GM18526 (cell line): ENCODE measurements at regions not wholly inside any gene's neighbourhood (a gene's known extent, or its start where the extent isn't known, plus 50 kb on each side); places are given as distances from the start of the nearest gene placed in this dataset.

Experiments
- POLR2A ChIP-seq: IDR thresholded peaks from 3 replicates; pipeline ENCODE4 v1.6.1; 2011; ENCODE audit not compliant: insufficient read length; ENCODE audit errors: extremely low read depth

DNA sequence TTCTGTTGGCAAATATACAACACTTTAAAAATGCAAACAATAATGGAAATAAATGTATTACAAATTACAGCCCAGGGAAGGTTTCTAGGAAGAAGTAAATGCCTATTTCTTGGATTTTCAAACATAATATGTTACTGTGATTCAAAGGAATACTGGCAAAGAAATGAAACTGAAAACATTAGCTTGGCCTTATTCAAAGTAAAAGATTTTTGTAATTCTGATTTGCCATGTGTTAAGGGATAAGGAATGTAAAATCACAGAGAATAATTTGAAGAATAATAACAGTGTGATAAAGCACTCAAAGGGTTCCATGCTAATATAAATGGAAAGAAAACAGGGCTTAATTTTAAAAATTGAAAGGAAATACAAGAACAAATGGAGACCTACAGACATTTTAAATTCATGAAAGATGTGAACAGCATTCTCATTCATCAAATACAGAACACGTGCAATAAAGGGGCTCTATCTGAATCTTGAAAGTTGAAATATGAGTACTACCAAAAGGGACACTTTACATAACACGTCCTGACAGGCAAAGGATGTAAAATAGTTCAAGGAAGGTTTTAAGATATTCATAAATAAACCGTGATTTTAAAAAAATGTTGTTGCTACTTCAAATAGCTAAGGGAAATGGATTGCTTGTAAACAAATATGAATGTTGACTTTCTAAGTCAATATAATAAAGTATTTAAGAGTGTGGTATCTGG is 138.1 kb downstream of the RFPL4B start:
- TF ChIP-seq POLR2A, result no peak

DNA sequence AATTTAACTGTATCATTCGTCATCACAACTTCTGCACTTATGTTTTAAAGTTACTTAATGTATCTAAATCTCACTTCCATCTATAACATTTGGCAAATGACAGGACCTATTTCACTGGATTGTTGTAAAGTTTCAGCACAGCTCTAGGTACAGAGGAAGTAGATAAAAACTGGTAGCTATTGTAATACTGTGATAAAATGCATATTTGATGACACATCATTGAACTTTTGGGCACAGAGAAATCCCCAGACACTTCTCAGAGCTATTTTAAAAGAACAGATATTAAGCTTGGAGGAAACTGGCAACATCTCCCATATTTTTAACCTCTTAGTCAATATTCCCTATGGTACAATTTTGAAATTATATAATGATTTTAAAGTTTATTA is 138.7 kb downstream of the RFPL4B start:
- no peak for TF ChIP-seq POLR2A

DNA sequence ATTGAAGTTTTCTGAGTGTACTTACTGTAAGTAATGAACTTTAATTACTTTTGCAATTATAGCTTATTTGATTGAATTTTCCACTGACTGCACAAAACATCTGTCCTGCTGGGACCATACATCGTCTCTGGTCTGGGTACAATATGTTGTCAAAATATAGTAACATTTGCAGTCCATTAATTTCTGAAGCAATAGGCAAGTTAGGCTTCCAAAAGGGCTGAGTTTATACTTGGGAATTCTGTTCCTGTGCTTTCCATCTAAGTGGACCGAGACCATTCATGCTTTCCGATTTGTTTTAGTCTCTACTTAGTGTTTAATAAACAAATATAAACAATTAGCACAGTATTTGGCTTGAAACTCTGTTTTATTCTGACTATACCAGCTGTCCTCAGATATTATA is 139.3 kb downstream of the RFPL4B start:
- no peak for TF ChIP-seq POLR2A

GRCh38 chr6:112488238-112488637 is 141.1 kb downstream of the RFPL4B start:
- no peak for TF ChIP-seq POLR2A

DNA sequence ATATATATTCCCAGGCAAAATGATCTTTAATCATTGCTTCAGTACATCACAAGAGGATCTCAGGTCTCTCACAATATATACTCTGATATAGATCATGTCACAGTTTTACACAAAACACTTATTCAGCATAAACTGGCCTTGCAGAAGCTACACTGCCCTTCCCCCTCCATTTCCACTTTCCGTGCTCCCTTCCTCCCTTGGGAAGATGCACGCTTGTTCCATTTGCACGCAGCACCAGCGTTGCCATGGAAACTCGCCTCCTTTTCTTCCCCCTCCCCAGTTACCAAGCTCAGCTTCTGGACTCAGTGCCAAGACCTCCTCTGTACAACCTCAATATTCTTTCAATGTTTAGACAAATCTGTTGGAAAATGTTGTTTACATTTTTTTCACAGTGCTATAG is 154.6 kb downstream of the RFPL4B start:
- no peak for TF ChIP-seq POLR2A

- TF ChIP-seq POLR2A, result no peak
Observed at GRCh38 chr6:112502351-112503090, 155.4 kb downstream of the RFPL4B start.

DNA sequence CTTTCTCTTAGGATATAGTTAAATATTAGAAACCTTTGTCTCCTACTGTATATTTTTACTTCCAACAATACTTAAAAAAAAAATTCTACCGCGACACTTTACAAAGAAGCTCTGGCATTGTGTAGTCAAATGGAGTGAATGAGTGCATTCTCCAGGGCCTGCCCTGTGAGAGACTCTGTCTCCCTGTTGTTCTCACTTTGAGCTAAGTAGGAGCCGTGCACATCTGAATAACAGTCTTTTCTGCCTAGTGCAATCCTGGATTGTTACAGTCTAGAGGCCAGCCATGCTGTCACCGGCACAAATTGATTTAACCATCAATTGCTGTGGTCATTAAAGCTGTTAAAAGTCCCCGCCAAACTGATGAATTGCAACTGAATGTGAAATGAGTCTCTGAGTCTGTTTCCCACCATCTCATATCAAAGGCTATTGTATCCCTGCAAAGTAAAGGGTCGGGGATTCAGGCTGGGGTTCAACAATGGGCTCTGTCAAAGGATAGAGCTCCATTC is 156.0 kb downstream of the RFPL4B start:
- no peak for TF ChIP-seq POLR2A

DNA sequence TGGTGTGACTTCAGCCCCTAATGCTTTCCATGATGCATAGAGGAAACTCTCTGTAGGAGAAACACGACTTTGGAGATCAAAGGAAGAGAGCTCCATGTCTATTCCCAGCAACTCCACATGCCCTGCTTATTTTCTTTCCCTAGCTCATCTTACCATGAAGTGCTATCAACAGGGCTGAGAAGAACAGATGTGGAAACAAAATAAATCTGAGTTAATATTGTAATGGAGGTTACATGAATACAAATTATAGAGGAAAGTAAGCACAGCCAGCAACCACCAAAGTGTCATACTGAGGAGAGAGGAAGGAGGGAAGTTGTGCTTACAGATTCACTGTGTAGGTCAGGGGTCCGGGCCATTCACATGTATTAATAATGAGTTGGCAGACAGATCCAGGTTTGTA is 157.5 kb downstream of the RFPL4B start:
- TF ChIP-seq POLR2A, result no peak

DNA sequence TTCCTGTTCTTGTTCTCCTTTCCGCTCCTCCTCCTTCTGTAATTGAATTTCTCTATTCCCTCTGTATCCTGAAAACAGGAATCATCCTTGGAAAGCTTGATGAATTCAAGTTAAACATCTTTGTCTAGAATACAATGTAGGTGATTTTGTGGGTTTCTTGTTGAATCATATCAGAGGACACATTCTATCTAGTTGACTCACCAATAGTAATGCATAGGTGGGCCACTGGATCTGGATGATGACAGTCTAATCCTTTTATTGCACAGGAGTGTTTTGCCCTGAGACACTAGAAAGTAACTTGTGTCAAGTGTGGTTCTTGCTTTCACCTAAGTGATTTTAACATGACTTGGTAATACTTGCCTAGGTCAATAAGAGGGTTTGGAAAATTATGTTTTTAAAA is 164.3 kb downstream of the RFPL4B start:
- TF ChIP-seq POLR2A, result no peak

DNA sequence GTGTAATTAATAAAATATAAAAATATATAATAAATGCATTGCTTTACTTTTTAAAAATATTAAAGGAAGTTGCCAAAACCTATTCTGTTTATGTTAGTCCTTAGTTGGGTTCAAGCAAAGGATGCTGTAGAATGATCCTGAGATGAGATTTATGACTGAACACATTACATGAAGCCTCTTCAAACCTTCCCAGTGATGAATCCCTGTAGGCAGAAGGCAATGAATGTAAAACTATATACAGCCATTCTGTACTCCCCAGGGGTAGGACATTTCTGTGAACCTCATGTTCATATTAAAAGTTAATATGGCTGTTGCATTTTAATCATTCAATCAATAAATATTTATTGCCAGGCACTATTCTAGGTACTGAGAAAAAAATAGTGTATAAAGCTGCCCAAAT is 166.0 kb downstream of the RFPL4B start:
- no peak for TF ChIP-seq POLR2A

DNA sequence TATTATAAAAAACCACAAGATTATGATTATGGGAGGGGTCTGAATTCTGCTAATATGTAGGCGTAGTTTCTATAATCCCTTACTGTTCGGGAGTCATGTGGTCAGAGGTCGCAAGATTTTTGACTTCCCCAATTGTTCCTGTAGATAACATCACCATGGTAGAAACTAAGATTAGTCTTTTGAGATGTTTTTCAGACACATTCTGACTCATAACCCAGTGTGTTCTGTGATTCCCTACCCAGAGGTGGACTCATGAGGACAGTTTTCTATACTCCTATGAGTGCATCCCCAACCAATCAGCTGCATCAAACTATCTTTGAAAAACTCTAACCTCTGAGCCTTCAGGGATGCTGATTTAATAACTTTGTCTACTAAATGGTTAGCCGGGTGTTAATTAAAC is 175.5 kb downstream of the RFPL4B start:
- TF ChIP-seq POLR2A, result no peak

- TF ChIP-seq POLR2A, result no peak
Observed at GRCh38 chr6:112524071-112524470, 176.9 kb downstream of the RFPL4B start.

- TF ChIP-seq POLR2A, result no peak
Observed at GRCh38 chr6:112525749-112526148, 178.6 kb downstream of the RFPL4B start.

- TF ChIP-seq POLR2A, result no peak
Observed at GRCh38 chr6:112526594-112526993, 179.5 kb downstream of the RFPL4B start.

DNA sequence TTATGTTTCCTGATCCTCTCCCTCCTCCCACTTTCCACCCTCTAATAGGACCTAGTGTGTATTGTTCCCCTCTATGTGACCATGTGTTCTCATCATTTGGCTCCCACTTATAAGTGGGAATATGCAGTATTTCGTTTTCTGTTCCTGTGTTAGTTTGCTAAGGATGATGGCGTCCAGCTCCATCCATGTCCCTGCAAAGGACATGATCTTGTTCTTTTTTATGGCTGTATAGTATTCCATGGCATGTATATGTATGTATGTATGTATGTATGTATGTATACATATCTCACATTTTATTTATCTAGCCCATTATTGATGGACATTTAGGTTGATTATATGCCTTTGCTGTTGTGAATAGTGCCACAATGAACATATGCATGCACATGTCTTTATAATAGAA is 188.7 kb downstream of the RFPL4B start:
- TF ChIP-seq POLR2A, result no peak

- TF ChIP-seq POLR2A, result no peak
Observed at GRCh38 chr6:112539355-112539754, 192.2 kb downstream of the RFPL4B start.

DNA sequence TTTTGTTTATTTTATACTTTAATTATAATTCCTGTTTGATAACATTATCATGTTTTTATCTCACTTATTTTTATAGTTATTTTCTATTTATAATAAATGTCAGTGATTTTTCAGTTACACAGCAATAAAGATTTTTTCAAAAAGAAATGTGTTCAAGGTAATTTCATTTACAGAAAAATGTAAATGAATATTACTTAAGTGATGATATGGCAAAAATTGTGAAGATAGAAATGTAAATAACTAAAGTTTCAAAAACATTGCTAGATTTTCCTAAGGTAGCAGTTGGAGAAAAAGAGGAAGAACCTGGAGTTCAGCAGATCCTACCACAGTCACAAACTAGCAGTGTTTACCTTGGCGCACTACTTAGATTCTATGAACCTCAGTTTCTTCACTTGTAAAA is 202.6 kb downstream of the RFPL4B start:
- TF ChIP-seq POLR2A, result no peak

- TF ChIP-seq POLR2A, result no peak
Observed at GRCh38 chr6:112557435-112557834, 210.3 kb downstream of the RFPL4B start.
